Fibroblast of pulmonary artery (primary cell): ENCODE measurements at regions not wholly inside any gene's neighbourhood (a gene's known extent, or its start where the extent isn't known, plus 50 kb on each side); places are given as distances from the start of the nearest gene placed in this dataset.
"Not testable (repeated sequence)": the region's sequence is repeated elsewhere in the genome, so short reads cannot be mapped to it uniquely, and the experiment has no call there.

Source experiments
- DNase-seq: peaks from one replicate; pipeline ENCODE4 v3.0.0-alpha.2; 2010; ENCODE audit warnings: low read depth
- H3K4me3 ChIP-seq: replicated peaks from 2 replicates; pipeline ENCODE4 v1.5.1; 2011; ENCODE audit warnings: low read depth, mild to moderate bottlenecking, control low read depth, low read length, moderate library complexity
- TF ChIP-seq, protein P1 (sequence below): IDR thresholded peaks from 2 replicates; pipeline ENCODE4 v1.5.1; 2011; ENCODE audit warnings: mild to moderate bottlenecking, control low read depth, low read length, inconsistent platforms; ENCODE audit errors: missing control alignments

DNA sequence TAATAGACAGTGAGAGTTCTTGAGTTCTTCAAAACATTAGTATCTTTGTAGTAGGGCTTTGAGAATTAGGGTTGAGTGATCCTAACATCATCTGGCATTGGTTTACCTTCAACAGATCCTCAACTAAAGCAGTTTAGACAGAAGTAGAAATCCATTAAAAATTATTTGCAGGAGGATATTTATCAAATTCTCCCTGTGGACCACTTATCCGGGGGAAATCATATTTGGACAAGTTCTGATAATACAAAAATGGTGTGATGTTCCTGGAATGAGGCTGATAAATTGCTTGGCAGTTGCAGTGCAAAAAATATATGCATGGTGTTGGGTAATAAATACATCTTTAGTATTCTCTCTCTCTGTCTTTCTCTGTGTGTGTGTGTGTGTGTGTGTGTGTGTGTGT, 115.1 kb upstream of the CHODL start:
- no peak for DNase-seq
- no peak overlapping the region for H3K4me3 ChIP-seq
- TF ChIP-seq, protein P1, sequence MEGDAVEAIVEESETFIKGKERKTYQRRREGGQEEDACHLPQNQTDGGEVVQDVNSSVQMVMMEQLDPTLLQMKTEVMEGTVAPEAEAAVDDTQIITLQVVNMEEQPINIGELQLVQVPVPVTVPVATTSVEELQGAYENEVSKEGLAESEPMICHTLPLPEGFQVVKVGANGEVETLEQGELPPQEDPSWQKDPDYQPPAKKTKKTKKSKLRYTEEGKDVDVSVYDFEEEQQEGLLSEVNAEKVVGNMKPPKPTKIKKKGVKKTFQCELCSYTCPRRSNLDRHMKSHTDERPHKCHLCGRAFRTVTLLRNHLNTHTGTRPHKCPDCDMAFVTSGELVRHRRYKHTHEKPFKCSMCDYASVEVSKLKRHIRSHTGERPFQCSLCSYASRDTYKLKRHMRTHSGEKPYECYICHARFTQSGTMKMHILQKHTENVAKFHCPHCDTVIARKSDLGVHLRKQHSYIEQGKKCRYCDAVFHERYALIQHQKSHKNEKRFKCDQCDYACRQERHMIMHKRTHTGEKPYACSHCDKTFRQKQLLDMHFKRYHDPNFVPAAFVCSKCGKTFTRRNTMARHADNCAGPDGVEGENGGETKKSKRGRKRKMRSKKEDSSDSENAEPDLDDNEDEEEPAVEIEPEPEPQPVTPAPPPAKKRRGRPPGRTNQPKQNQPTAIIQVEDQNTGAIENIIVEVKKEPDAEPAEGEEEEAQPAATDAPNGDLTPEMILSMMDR = no peak

DNA sequence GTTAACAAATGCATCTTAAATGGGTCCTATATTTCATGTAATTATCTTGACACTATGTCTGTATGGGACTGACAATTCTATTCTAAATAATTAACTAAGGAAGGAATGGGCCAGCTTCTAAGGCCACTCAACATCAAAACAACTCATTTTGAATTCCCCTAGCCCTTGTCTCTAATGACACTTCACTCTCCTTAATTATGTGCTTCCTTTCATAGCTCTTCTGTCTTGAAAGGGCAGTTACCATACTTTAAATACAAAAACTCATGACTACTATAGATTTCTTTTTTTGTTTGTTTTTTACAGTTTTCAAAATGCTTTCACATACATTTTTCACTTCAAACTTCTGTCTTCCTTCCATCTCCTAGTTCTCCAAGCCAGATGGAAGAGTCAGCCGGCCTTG, 126.1 kb upstream of the CHODL start:
- TF ChIP-seq, protein P1 = no peak
- H3K4me3 ChIP-seq = no peak overlapping the region

DNA sequence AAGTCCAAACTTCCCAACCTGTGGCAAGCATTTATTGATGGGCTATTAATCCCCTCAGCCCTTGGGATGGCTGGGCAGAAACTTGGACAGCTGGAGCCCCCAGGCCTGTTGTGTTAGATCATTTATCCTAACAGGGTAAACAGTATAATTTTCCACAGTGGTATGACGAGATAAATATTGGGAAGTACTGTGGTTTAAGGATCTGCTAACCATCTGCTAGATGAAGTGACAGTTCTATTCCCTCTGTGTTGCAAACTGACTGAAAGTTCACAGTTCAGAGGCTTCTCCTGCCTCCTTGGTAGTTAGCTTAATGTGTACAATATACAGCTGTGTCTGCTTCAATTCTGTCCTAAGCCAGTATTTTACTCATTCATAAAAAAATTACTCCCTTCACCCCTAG, 127.5 kb upstream of the CHODL start:
- no peak for DNase-seq
- H3K4me3 ChIP-seq = no peak overlapping the region
- TF ChIP-seq, protein P1 = no peak

More for the DNA sequence above, 126.1 kb upstream of the CHODL start:
- DNase-seq = no peak

DNA sequence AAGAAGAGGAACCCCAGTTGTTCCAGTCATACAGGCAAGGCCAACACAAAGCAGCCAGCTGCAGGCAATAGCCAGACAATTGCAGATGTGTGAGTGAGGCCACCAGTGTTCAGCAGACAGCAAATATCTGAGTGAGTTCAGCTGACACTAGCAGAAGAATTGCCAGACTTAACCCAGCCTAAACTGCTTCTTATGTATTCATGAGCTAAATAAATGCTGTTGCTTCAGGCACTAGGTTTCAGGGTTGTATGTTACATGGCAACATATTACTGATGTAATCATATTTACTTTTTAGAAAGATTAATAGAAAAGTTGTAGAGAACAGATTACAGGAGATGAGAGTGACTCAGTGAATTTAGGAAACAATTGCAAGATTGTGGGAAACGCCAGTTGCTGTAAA, 129.8 kb upstream of the CHODL start:
- TF ChIP-seq, protein P1 = no peak
- H3K4me3 ChIP-seq = no peak overlapping the region
- no peak for DNase-seq

DNA sequence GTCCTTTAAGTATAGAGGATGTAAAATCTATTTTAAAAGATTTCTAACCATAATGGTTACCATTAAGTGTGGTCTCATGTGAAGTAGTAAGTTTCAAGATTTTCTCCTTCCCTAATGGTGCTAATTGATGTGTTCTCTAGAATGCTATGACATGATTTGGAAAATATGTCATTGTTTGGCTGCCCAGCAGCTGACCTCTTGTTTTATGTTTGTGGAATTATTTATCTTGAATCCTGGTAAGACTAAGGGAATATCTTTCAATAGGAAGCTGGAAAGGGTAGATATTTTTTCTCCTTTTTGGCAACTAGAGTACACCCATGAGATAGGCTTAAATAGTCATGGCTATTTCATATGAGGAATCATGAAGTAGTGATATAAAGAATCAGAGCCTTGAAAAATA, 139.8 kb upstream of the CHODL start:
- no peak overlapping the region for H3K4me3 ChIP-seq
- TF ChIP-seq, protein P1 = no peak
- DNase-seq = no peak

DNA sequence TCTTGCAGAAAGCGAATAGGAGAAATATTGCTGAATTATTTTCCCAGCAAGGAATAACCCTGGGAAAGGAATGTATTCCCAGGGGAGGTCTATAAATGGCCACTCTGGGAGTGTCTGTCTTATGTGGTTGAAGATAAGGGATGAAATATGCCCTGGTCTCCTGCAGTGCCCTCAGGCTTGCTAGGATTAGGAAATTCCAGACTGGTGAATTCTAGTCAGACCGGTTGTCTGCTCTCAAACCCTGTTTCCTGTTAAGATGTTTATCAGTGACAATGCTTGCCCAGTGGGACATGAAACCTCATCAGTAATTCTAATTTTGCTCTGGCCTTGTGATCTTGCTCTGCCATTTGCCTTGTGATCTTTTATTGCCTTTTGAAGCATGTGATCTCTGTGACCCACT, 148.2 kb upstream of the CHODL start:
- H3K4me3 ChIP-seq, DNase-seq: not testable (repeated sequence)

DNA sequence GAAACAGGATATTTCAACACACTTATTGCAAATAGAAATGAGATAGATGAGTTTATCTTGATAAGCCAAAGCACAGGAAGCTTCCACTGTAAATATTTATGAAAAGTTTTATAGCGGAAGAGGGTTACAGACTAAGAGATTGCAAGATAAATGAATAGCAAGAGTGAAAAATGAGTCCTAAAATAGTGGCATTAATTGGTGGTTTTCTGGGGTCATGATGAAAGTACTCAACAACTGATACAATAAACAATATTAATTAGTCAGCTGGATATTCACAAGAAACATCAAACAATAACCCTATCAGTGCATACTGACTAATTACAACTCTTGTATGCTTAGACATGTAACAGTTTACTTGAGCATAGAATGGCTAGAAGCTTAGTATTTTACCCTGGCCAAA, 154.8 kb upstream of the CHODL start:
- TF ChIP-seq, protein P1 = no peak
- no peak overlapping the region for H3K4me3 ChIP-seq
- DNase-seq = no peak

DNA sequence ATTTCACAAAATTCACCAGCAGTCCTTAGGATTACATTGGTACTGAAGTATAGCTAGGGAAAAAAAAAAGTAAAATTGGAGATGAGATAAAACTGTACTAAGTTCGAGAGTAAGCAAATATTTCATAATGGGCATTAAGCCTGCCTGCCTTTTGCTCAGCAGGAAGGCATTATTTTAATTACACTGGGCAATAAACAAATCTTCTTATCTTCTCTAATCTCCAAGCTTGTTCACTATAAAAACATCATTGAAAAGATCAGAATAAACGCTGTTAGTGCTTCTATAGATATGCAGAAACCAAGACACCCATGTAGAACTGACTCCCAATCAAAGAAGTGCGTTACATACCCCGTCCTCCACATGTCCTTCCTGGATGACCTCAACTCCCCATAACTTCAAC, 174.2 kb upstream of the CHODL start:
- no peak overlapping the region for H3K4me3 ChIP-seq
- TF ChIP-seq, protein P1 = no peak
- DNase-seq = no peak
